ENCODE measurements at regions not wholly inside any gene's neighbourhood (a gene's known extent, or its start where the extent isn't known, plus 50 kb on each side); places are given as distances from the start of the nearest gene placed in this dataset.

DNA sequence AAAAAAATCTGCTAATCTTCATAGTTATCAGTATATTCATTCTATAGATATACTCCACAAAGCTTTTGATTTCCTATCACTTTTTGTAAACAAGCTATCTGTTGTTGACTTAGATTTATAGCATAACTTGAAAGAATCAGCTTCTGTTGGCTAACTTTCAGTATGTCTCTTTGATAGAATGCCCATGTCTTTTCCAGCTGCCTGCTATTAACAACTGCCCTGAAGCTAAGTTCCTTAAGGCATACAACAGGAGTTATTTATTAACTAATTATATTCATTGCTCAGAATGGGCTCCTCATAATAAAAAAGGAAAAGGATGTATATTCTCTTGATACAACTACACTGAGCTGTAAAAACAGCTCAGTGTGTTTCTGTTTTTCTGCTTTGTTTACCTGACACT is 293.9 kb downstream of the TUSC7 start:
- TF ChIP-seq, protein P1, sequence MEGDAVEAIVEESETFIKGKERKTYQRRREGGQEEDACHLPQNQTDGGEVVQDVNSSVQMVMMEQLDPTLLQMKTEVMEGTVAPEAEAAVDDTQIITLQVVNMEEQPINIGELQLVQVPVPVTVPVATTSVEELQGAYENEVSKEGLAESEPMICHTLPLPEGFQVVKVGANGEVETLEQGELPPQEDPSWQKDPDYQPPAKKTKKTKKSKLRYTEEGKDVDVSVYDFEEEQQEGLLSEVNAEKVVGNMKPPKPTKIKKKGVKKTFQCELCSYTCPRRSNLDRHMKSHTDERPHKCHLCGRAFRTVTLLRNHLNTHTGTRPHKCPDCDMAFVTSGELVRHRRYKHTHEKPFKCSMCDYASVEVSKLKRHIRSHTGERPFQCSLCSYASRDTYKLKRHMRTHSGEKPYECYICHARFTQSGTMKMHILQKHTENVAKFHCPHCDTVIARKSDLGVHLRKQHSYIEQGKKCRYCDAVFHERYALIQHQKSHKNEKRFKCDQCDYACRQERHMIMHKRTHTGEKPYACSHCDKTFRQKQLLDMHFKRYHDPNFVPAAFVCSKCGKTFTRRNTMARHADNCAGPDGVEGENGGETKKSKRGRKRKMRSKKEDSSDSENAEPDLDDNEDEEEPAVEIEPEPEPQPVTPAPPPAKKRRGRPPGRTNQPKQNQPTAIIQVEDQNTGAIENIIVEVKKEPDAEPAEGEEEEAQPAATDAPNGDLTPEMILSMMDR (conservative IDR thresholded peaks at IDR 0.05; ENCODE audit: low read depth, low read length) = no peak
- Histone ChIP-seq H3K27ac (no peak overlapping the region), H3K36me3 (ENCODE audit: insufficient read depth) (no peaks in the 10 kb centered on the region), H3K4me2 (no peak overlapping the region), H3K4me1 (ENCODE audit: low read depth, poor library complexity, severe bottlenecking) (no peaks in the 10 kb centered on the region), H2AFZ (ENCODE audit: low read depth) (no peak overlapping the region), H3K27me3 (ENCODE audit: insufficient read depth, low read depth) (no peaks in the 10 kb centered on the region), H3K4me3 (IDR thresholded peaks at IDR 0.05; ENCODE audit: insufficient read depth, low read depth, low read length) (no peak overlapping the region), H3K79me2 (ENCODE audit: insufficient read depth, low read depth) (no peaks in the 10 kb centered on the region), H4K20me1 (ENCODE audit: insufficient read depth) (no peaks in the 10 kb centered on the region), H3K9ac (no peak overlapping the region)

DNA sequence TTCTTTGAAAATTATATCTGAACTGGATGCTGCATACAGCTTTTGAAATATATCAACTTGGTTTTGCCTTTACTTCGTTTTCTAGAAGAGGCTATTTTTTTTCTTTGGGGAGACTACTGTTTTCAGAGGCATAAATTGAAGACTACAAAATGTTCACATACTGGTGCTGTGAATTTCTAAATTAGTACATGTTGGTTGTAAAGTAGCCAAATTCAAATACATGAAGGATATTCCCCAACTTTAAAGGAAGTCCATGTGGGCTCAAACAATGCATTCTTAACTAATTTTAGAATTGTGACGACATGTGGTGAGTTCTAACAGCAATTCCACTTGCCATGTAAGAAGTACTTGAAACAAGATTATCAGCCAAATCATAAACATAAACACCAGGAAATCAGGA is 295.7 kb downstream of the TUSC7 start:
- Histone ChIP-seq H3K9ac (no peak overlapping the region), H3K36me3 (ENCODE audit: insufficient read depth) (no peaks in the 10 kb centered on the region), H4K20me1 (ENCODE audit: insufficient read depth) (no peaks in the 10 kb centered on the region), H3K4me3 (IDR thresholded peaks at IDR 0.05; ENCODE audit: insufficient read depth, low read depth, low read length) (no peak overlapping the region), H3K27me3 (ENCODE audit: insufficient read depth, low read depth) (no peaks in the 10 kb centered on the region), H3K27ac (no peak overlapping the region), H3K4me2 (no peak overlapping the region), H3K4me1 (ENCODE audit: low read depth, poor library complexity, severe bottlenecking) (no peaks in the 10 kb centered on the region), H3K79me2 (ENCODE audit: insufficient read depth, low read depth) (no peaks in the 10 kb centered on the region), H2AFZ (ENCODE audit: low read depth) (no peak overlapping the region)
- TF ChIP-seq, protein P1 (conservative IDR thresholded peaks at IDR 0.05; ENCODE audit: low read depth, low read length) = no peak

DNA sequence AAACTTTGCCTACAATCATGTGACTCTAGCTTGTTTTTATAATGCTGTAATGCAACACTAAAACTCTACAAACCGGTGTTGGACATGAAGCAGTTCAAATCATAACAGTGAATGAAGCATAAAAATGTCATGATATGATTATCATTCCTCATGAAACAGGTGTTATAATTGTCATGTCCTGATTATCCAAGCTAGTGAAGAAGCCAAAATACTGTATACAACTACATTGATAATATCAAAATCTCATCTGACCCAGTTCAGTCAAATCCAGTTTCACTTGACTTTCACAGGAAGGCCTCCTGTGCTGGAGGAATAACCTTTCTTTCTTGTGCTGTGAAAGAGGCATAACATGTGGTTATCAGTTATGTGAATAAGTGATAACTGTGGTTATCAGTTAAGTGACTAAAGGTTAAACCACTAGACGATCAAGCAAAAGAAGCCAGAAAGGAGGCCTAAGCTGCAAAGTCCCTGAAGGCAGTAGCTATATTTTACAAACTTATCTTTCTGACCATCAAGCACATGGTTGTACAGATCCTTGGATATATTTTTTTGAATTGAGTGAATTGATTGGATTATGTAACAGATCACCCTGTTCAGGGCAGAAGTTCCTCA is 296.4 kb downstream of the TUSC7 start:
- Histone ChIP-seq H3K4me2 (no peak overlapping the region), H3K4me1 (ENCODE audit: low read depth, poor library complexity, severe bottlenecking) (no peaks in the 10 kb centered on the region), H3K4me3 (IDR thresholded peaks at IDR 0.05; ENCODE audit: insufficient read depth, low read depth, low read length) (no peak overlapping the region), H3K79me2 (ENCODE audit: insufficient read depth, low read depth) (no peaks in the 10 kb centered on the region), H3K9ac (no peak overlapping the region), H4K20me1 (ENCODE audit: insufficient read depth) (no peaks in the 10 kb centered on the region), H3K36me3 (ENCODE audit: insufficient read depth) (no peaks in the 10 kb centered on the region), H3K27me3 (ENCODE audit: insufficient read depth, low read depth) (no peaks in the 10 kb centered on the region), H3K27ac (no peak overlapping the region), H2AFZ (ENCODE audit: low read depth) (no peak overlapping the region)
- TF ChIP-seq, protein P1 (conservative IDR thresholded peaks at IDR 0.05; ENCODE audit: low read depth, low read length) = no peak

DNA sequence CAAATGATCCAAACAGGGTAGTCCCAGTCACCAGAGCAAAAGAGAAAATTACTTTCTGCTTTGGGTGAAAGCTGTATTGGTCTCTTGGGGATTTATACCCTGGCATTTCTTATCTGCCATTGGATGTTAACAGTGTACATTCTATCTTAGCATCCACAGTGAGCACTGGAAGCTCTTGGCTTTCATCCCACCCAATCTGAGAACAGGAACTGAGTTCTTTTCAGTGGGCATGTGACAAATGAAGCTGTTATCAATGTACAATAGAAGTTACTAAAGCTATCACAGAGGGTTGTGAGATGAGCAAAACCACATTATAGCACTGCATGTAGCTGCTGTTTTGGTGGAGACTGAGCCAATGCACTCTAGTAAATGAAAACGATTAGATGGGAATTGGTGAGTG is 300.7 kb downstream of the TUSC7 start:
- Histone ChIP-seq H4K20me1 (ENCODE audit: insufficient read depth) (no peaks in the 10 kb centered on the region), H2AFZ (ENCODE audit: low read depth) (no peak overlapping the region), H3K27ac (no peak overlapping the region), H3K9ac (no peak overlapping the region), H3K4me1 (ENCODE audit: low read depth, poor library complexity, severe bottlenecking) (no peaks in the 10 kb centered on the region), H3K4me3 (IDR thresholded peaks at IDR 0.05; ENCODE audit: insufficient read depth, low read depth, low read length) (no peak overlapping the region), H3K4me2 (no peak overlapping the region), H3K79me2 (ENCODE audit: insufficient read depth, low read depth) (no peaks in the 10 kb centered on the region), H3K36me3 (ENCODE audit: insufficient read depth) (no peaks in the 10 kb centered on the region), H3K27me3 (ENCODE audit: insufficient read depth, low read depth) (peaks cover 4% of the 10 kb centered on the region; the same call in 1 of the 2 replicates)
- TF ChIP-seq, protein P1 (conservative IDR thresholded peaks at IDR 0.05; ENCODE audit: low read depth, low read length) = no peak

All from KMS-11 (cell line).